Heart left ventricle (tissue), 13 donors: ENCODE measurements at regions not wholly inside any gene's neighbourhood (a gene's known extent, or its start where the extent isn't known, plus 50 kb on each side); places are given as distances from the start of the nearest gene placed in this dataset.

Experiments
- POLR2A ChIP-seq, 2 donors: fragments of 450-650 bp; IDR thresholded peaks; one replicate each; pipeline ENCODE4 v1.6.1; 2017; ENCODE audit warnings: antibody characterized with exemption in 2 of 2, mild to moderate bottlenecking in 2 of 2, moderate library complexity in 2 of 2
- TF ChIP-seq, protein P1 (sequence below), 12 donors: fragments of 200-600 bp; sonication (generic) in 4 of 12; IDR thresholded peaks; one replicate each; pipeline versions ENCODE4 v1.5.0 to v1.8.0; 2018 to 2022; ENCODE audit warnings: antibody characterized with exemption in 12 of 12, mild to moderate bottlenecking in 5 of 12
- donor health status: ischemic (EF 13 %, LVEDD 7.1; RV severe dilation, severe dysfunction).
- donor health status: DM: no; HTN: yes; CAD: no.
- donor health status: DM: no; HTN: no; CAD: no.
- donor health status: ischemic (EF 25% LVEDD 6.9; RV normal size, moderate dysfunction).
- donor health status: ischemic (EF 25% LVEDD 5.7; RV mildly dilated, moderate dysfunction).
- donor health status: ischemic (EF 35%, LVEDD 5.7; RV mildly dilated, moderate dysfunction).
- donor health status: nonischemic (EF 11% LVEDD 7.7; RV severe dilation, severe dysfunction).
- donor health status: DM: yes; HTN: yes; CAD: no.
- donor health status: PGD.
- donor health status: ischemic (EF 29% LVEDD 5.4; RV normal size, mild dysfunction).
- donor health status: nonischemic (EF 23%, LVEDD 6.1; RV moderate dilation, normal function).

- TF ChIP-seq, protein P1, sequence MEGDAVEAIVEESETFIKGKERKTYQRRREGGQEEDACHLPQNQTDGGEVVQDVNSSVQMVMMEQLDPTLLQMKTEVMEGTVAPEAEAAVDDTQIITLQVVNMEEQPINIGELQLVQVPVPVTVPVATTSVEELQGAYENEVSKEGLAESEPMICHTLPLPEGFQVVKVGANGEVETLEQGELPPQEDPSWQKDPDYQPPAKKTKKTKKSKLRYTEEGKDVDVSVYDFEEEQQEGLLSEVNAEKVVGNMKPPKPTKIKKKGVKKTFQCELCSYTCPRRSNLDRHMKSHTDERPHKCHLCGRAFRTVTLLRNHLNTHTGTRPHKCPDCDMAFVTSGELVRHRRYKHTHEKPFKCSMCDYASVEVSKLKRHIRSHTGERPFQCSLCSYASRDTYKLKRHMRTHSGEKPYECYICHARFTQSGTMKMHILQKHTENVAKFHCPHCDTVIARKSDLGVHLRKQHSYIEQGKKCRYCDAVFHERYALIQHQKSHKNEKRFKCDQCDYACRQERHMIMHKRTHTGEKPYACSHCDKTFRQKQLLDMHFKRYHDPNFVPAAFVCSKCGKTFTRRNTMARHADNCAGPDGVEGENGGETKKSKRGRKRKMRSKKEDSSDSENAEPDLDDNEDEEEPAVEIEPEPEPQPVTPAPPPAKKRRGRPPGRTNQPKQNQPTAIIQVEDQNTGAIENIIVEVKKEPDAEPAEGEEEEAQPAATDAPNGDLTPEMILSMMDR (IDR thresholded peaks at IDR 0.05) = no peak
- TF ChIP-seq POLR2A (IDR thresholded peaks at IDR 0.05) = no peak
These were observed 298.1 kb upstream of the PRICKLE1 start for GRCh38 chr12:42887657-42888056.
